Mammary epithelial cell (primary cell): ENCODE measurements at regions not wholly inside any gene's neighbourhood (a gene's known extent, or its start where the extent isn't known, plus 50 kb on each side); places are given as distances from the start of the nearest gene placed in this dataset.

Source experiments
- CTCF ChIP-seq, 2 donors: IDR thresholded peaks in 1 of 2; conservative IDR thresholded peaks in 1 of 2; 2 replicates each; pipeline ENCODE4 v1.5.1; 2011 to 2012; ENCODE audit warnings: inconsistent platforms in 2 of 2, low read length in 2 of 2, mild to moderate bottlenecking in 2 of 2, control low read depth in 1 of 2, low read depth in 1 of 2; ENCODE audit not compliant: insufficient read depth in 1 of 2; ENCODE audit errors: extremely low read depth in 1 of 2
- EZH2 ChIP-seq: IDR thresholded peaks from 2 replicates; pipeline ENCODE4 v1.6.1; 2012; ENCODE audit warnings: low read length, inconsistent platforms, borderline replicate concordance

GRCh38 chr4:3866813-3867129 lies 100.6 kb downstream of the ADRA2C start:
- no peak for TF ChIP-seq CTCF (conservative IDR thresholded peaks at IDR 0.05 in 1 of 2, IDR thresholded peaks at IDR 0.05 in 1 of 2; ENCODE audit: extremely low read depth in 1 of 2, insufficient read depth in 1 of 2, low read depth in 1 of 2, low read length in 2 of 2)
- no peak for TF ChIP-seq EZH2
